NT2/D1 (cell line): ENCODE measurements at regions not wholly inside any gene's neighbourhood (a gene's known extent, or its start where the extent isn't known, plus 50 kb on each side); places are given as distances from the start of the nearest gene placed in this dataset.

Experiments
- SUZ12 ChIP-seq: IDR thresholded peaks from 2 replicates; pipeline ENCODE4 v1.6.1; 2011; ENCODE audit not compliant: insufficient read length, insufficient read depth; ENCODE audit errors: extremely low read depth
- YY1 ChIP-seq: IDR thresholded peaks from 2 replicates; pipeline ENCODE4 v1.6.1; 2011; ENCODE audit not compliant: insufficient read length, insufficient read depth
- ZNF274 ChIP-seq: IDR thresholded peaks from 2 replicates; pipeline ENCODE4 v1.6.1; 2011; ENCODE audit warnings: mild to moderate bottlenecking, low read depth, low read length

GRCh38 chr10:3528271-3528670, 256.7 kb downstream of the KLF6 start:
- no peak for TF ChIP-seq YY1
- no peak for TF ChIP-seq SUZ12
- no peak for TF ChIP-seq ZNF274
